ENCODE measurements at regions not wholly inside any gene's neighbourhood (a gene's known extent, or its start where the extent isn't known, plus 50 kb on each side); places are given as distances from the start of the nearest gene placed in this dataset.
"Not testable (repeated sequence)": the region's sequence is repeated elsewhere in the genome, so short reads cannot be mapped to it uniquely, and the experiment has no call there.

- not testable (repeated sequence) for DNase-seq
These were observed 352.0 kb downstream of the OR4F29 start for GRCh38 chr1:99481-99880.

DNA sequence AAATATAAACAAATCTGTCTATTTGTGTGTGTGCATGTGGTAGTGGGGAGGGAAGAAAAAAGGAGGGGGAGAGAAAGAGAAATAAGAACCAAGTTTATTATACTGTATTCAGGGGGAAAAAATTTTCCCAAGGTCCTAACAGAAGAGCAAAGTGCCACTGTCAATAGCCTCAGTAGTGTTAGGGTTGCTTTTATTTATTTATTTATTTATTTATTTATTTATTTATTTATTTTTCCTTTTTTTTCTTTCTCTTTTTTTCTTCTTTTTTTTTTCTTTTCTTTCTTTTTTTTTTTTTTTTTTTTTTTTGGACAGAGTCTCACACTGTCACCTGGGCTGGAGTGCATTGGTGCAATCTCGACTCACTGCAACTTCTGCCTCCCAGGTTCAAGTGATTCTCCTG is 352.7 kb downstream of the OR4F29 start:
- DNase-seq, result not testable (repeated sequence)

DNA sequence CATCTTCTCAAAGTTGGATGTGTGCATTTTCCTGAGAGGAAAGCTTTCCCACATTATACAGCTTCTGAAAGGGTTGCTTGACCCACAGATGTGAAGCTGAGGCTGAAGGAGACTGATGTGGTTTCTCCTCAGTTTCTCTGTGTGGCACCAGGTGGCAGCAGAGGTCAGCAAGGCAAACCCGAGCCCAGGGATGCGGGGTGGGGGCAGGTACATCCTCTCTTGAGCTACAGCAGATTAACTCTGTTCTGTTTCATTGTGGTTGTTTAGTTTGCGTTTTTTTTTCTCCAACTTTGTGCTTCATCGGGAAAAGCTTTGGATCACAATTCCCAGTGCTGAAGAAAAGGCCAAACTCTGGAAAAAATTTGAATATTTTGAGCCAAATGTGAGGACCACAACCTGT is 360.2 kb downstream of the OR4F29 start:
- not testable (repeated sequence) for DNase-seq

- not testable (repeated sequence) for DNase-seq
These were observed 363.4 kb downstream of the OR4F29 start for GRCh38 chr1:88110-88509.

DNA sequence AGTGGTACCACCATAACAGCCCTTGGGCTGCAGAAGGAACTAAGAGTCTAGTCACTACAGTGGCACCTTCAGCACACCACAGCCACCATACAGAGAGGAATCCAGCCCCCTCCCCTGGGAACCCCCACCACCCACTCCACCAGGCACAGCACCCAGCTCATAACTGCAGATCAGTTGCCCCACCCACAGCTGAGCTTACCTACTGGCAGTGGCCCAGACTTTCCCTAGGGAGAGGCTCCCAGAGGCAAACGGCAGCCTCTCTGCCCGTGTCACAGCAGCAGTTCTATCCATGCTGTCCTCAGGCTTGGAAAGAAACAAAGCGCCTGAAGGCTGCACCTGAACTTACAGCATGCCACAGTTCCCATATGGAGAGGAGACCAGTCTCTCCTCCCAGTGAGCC is 372.3 kb downstream of the OR4F29 start:
- DNase-seq, result not testable (repeated sequence)

DNA sequence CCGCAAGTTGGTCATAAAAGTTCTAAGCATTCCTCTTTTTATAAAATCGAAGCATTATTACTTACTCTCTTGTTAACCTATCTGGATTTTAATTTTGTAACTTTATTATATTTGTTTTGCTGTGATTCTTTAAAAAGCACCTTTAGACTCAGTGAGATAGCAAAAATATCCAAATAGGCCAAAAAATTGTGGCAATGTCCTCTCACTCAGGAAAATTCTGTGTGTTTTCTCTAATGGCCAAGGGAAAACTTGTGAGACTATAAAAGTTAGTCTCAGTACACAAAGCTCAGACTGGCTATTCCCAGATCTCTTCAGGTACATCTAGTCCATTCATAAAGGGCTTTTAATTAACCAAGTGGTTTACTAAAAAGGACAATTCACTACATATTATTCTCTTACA is 386.4 kb downstream of the OR4F29 start, which contains the start of gene OR4F5:
OR4F5 (plus strand) TSS at position 301 of the 400 bp plus-strand sequence.
- DNase-seq, result not testable (repeated sequence)

- not testable (repeated sequence) for DNase-seq
These were observed 395.4 kb downstream of the OR4F29 start for GRCh38 chr1:56014-56531.

DNA sequence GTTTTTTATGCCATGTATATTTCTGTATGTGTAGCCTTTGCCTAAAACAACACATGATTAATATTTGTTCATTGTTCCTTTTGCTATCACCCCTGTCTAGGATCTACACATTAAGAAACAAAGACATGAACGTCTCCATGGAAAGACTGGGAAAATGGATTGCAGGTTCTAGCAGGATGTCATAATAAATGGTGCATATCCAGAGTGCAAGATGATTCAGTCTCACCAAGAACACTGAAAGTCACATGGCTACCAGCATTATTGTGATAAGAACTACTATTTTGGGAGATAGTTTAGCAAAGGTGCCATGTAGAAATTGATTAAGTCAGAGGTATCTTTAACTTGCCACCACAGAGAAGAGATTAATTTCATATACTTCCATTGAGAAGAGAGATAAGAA is 398.3 kb downstream of the OR4F29 start:
- DNase-seq, result not testable (repeated sequence)

GRCh38 chr1:41965-42466 is 409.5 kb downstream of the OR4F29 start:
- DNase-seq, result not testable (repeated sequence)

DNA sequence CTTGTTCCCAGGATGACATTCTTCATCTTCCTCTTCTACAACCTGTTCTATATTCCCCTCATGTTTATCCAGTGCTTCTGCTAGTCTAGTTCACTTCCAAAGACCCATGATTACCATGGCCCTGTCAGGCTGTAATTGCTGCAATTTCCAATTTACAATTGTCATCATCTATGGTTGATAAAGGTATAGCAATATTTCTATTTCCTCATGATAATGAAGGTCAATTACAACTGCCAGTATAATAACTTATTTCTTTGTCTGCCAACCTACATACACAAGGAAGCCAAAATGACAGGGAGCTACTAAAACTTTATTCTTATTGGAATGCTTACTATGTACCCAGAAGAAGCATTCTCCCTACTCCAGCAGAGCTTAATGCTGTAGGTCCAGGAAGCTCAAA is 410.3 kb downstream of the OR4F29 start:
- DNase-seq, result not testable (repeated sequence)

- DNase-seq, result not testable (repeated sequence)
These were observed 422.3 kb downstream of the OR4F29 start for GRCh38 chr1:29183-29582.

GRCh38 chr1:17298-17697 is 434.2 kb downstream of the OR4F29 start:
- not testable (repeated sequence) for DNase-seq

DNA sequence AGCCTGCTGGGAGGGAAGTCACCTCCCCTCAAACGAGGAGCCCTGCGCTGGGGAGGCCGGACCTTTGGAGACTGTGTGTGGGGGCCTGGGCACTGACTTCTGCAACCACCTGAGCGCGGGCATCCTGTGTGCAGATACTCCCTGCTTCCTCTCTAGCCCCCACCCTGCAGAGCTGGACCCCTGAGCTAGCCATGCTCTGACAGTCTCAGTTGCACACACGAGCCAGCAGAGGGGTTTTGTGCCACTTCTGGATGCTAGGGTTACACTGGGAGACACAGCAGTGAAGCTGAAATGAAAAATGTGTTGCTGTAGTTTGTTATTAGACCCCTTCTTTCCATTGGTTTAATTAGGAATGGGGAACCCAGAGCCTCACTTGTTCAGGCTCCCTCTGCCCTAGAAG is 435.5 kb downstream of the OR4F29 start:
- not testable (repeated sequence) for DNase-seq

GRCh38 chr1:9941-10717 is 441.3 kb downstream of the OR4F29 start:
- DNase-seq, result not testable (repeated sequence)

Measured in inflammatory macrophage treated with lipopolysaccharide for 1 hour (primary cell).